ENCODE measurements at regions not wholly inside any gene's neighbourhood (a gene's known extent, or its start where the extent isn't known, plus 50 kb on each side); places are given as distances from the start of the nearest gene placed in this dataset.
"Not testable (repeated sequence)": the region's sequence is repeated elsewhere in the genome, so short reads cannot be mapped to it uniquely, and the experiment has no call there.

GRCh38 chr21:35529171-35529863 is 480.2 kb upstream of the RUNX1 start:
- DNase-seq (ENCODE audit: low spot score), result no peak

- peak; percentile 45 for DNase-seq (ENCODE audit: low spot score)
These were observed 479.3 kb upstream of the RUNX1 start for GRCh38 chr21:35528116-35529042.

GRCh38 chr21:35527358-35527757 is 478.3 kb upstream of the RUNX1 start:
- DNase-seq (ENCODE audit: low spot score), result no peak

- no peak for DNase-seq (ENCODE audit: low spot score)
These were observed 476.3 kb upstream of the RUNX1 start for GRCh38 chr21:35525443-35525842.

- DNase-seq (ENCODE audit: low spot score), result no peak
These were observed 472.9 kb upstream of the RUNX1 start for GRCh38 chr21:35521852-35522505.

GRCh38 chr21:35521293-35521692 is 472.2 kb upstream of the RUNX1 start:
- no peak for DNase-seq (ENCODE audit: low spot score)

- no peak for DNase-seq (ENCODE audit: low spot score)
These were observed 471.8 kb upstream of the RUNX1 start for GRCh38 chr21:35520856-35521255.

- no peak for DNase-seq (ENCODE audit: low spot score)
These were observed 471.2 kb upstream of the RUNX1 start for GRCh38 chr21:35520302-35520701.

GRCh38 chr21:35517865-35518264 is 468.8 kb upstream of the RUNX1 start:
- no peak for DNase-seq (ENCODE audit: low spot score)

GRCh38 chr21:35516292-35516691 is 467.2 kb upstream of the RUNX1 start:
- DNase-seq (ENCODE audit: low spot score), result not testable (repeated sequence)

- no peak for DNase-seq (ENCODE audit: low spot score)
These were observed 463.2 kb upstream of the RUNX1 start for GRCh38 chr21:35512346-35512745.

GRCh38 chr21:35511696-35512162 is 462.6 kb upstream of the RUNX1 start:
- DNase-seq (ENCODE audit: low spot score), result no peak

- DNase-seq (ENCODE audit: low spot score), result no peak
These were observed 462.0 kb upstream of the RUNX1 start for GRCh38 chr21:35510957-35511695.

- DNase-seq (ENCODE audit: low spot score), result no peak
These were observed 461.2 kb upstream of the RUNX1 start for GRCh38 chr21:35510294-35510693.

GRCh38 chr21:35509001-35509704 is 460.1 kb upstream of the RUNX1 start:
- DNase-seq (ENCODE audit: low spot score), result no peak

GRCh38 chr21:35508139-35508888 is 459.2 kb upstream of the RUNX1 start:
- DNase-seq (ENCODE audit: low spot score), result peak; percentile 61

- DNase-seq (ENCODE audit: low spot score), result no peak
These were observed 458.2 kb upstream of the RUNX1 start for GRCh38 chr21:35507181-35507759.

GRCh38 chr21:35506771-35507170 is 457.7 kb upstream of the RUNX1 start:
- DNase-seq (ENCODE audit: low spot score), result no peak

- DNase-seq (ENCODE audit: low spot score), result no peak
These were observed 457.2 kb upstream of the RUNX1 start for GRCh38 chr21:35506352-35506751.

- DNase-seq (ENCODE audit: low spot score), result no peak
These were observed 455.9 kb upstream of the RUNX1 start for GRCh38 chr21:35504951-35505466.
